ENCODE measurements at regions not wholly inside any gene's neighbourhood (a gene's known extent, or its start where the extent isn't known, plus 50 kb on each side); places are given as distances from the start of the nearest gene placed in this dataset.
"Not testable (repeated sequence)": the region's sequence is repeated elsewhere in the genome, so short reads cannot be mapped to it uniquely, and the experiment has no call there.

- DNase-seq (ENCODE audit: low read depth in 3 of 3, low spot score in 1 of 3) = no peak
These were observed 203.3 kb upstream of the LMCD1 start for GRCh38 chr3:8298021-8298954.

- DNase-seq (ENCODE audit: low read depth in 3 of 3, low spot score in 1 of 3) = no peak
These were observed 199.5 kb upstream of the LMCD1 start for GRCh38 chr3:8301977-8302735.

- no peak for DNase-seq (ENCODE audit: low read depth in 3 of 3, low spot score in 1 of 3)
These were observed 198.2 kb upstream of the LMCD1 start for GRCh38 chr3:8303466-8303865.

GRCh38 chr3:8305371-8305770, 196.3 kb upstream of the LMCD1 start:
- no peak for DNase-seq (ENCODE audit: low read depth in 3 of 3, low spot score in 1 of 3)

- DNase-seq (ENCODE audit: low read depth in 3 of 3, low spot score in 1 of 3) = no peak
These were observed 194.0 kb upstream of the LMCD1 start for GRCh38 chr3:8307545-8308110.

GRCh38 chr3:8311321-8311720, 190.3 kb upstream of the LMCD1 start:
- no peak for DNase-seq (ENCODE audit: low read depth in 3 of 3, low spot score in 1 of 3)

GRCh38 chr3:8312685-8313084, 188.9 kb upstream of the LMCD1 start:
- no peak for DNase-seq (ENCODE audit: low read depth in 3 of 3, low spot score in 1 of 3)

GRCh38 chr3:8313560-8314267, 187.9 kb upstream of the LMCD1 start:
- no peak for DNase-seq (ENCODE audit: low read depth in 3 of 3, low spot score in 1 of 3)

- DNase-seq (ENCODE audit: low read depth in 3 of 3, low spot score in 1 of 3) = not testable (repeated sequence)
These were observed 186.1 kb upstream of the LMCD1 start for GRCh38 chr3:8315526-8315925.

GRCh38 chr3:8317661-8318649, 183.7 kb upstream of the LMCD1 start:
- DNase-seq (ENCODE audit: low read depth in 3 of 3, low spot score in 1 of 3) = no peak

GRCh38 chr3:8319935-8320634, 181.5 kb upstream of the LMCD1 start:
- no peak for DNase-seq (ENCODE audit: low read depth in 3 of 3, low spot score in 1 of 3)

- no peak for DNase-seq (ENCODE audit: low read depth in 3 of 3, low spot score in 1 of 3)
These were observed 180.7 kb upstream of the LMCD1 start for GRCh38 chr3:8320711-8321458.

GRCh38 chr3:8324747-8325146, 176.9 kb upstream of the LMCD1 start:
- DNase-seq (ENCODE audit: low read depth in 3 of 3, low spot score in 1 of 3) = peak in 2 of 3 donors; percentile 1 to 10

- DNase-seq (ENCODE audit: low read depth in 3 of 3, low spot score in 1 of 3) = no peak
These were observed 176.3 kb upstream of the LMCD1 start for GRCh38 chr3:8325306-8325705.

GRCh38 chr3:8325833-8326232, 175.8 kb upstream of the LMCD1 start:
- not testable (repeated sequence) for DNase-seq (ENCODE audit: low read depth in 3 of 3, low spot score in 1 of 3)

- no peak for DNase-seq (ENCODE audit: low read depth in 3 of 3, low spot score in 1 of 3)
These were observed 173.9 kb upstream of the LMCD1 start for GRCh38 chr3:8327739-8328138.

GRCh38 chr3:8328967-8329366, 172.7 kb upstream of the LMCD1 start:
- DNase-seq (ENCODE audit: low read depth in 3 of 3, low spot score in 1 of 3) = no peak

GRCh38 chr3:8329598-8329997, 172.0 kb upstream of the LMCD1 start:
- no peak for DNase-seq (ENCODE audit: low read depth in 3 of 3, low spot score in 1 of 3)

GRCh38 chr3:8336456-8336855, 165.2 kb upstream of the LMCD1 start:
- DNase-seq (ENCODE audit: low read depth in 3 of 3, low spot score in 1 of 3) = no peak
